Coronary artery (tissue), 2 donors: ENCODE measurements at regions not wholly inside any gene's neighbourhood (a gene's known extent, or its start where the extent isn't known, plus 50 kb on each side); places are given as distances from the start of the nearest gene placed in this dataset.
A peak's percentile ranks its signal among the peaks of the same experiment; 100 is the strongest.

Experiments used
- DNase-seq: peaks from one replicate; pipeline ENCODE4 v3.0.0-alpha.2; 2017; ENCODE audit warnings: low spot score
- H3K27ac ChIP-seq, 2 donors: fragments of 200-600 bp; sonication (generic); one replicate each; pipeline ENCODE4 v1.5.1; 2016 to 2019
- H3K4me3 ChIP-seq: fragments of 200-600 bp; sonication (generic); 2 replicates; pipeline ENCODE4 v1.5.1; 2016; ENCODE audit warnings: mild to moderate bottlenecking, moderate library complexity
- TF ChIP-seq, protein P1 (sequence below): fragments of 200-600 bp; sonication (generic); IDR thresholded peaks from one replicate; pipeline ENCODE4 v1.5.1; 2019; ENCODE audit warnings: antibody characterized with exemption

DNA sequence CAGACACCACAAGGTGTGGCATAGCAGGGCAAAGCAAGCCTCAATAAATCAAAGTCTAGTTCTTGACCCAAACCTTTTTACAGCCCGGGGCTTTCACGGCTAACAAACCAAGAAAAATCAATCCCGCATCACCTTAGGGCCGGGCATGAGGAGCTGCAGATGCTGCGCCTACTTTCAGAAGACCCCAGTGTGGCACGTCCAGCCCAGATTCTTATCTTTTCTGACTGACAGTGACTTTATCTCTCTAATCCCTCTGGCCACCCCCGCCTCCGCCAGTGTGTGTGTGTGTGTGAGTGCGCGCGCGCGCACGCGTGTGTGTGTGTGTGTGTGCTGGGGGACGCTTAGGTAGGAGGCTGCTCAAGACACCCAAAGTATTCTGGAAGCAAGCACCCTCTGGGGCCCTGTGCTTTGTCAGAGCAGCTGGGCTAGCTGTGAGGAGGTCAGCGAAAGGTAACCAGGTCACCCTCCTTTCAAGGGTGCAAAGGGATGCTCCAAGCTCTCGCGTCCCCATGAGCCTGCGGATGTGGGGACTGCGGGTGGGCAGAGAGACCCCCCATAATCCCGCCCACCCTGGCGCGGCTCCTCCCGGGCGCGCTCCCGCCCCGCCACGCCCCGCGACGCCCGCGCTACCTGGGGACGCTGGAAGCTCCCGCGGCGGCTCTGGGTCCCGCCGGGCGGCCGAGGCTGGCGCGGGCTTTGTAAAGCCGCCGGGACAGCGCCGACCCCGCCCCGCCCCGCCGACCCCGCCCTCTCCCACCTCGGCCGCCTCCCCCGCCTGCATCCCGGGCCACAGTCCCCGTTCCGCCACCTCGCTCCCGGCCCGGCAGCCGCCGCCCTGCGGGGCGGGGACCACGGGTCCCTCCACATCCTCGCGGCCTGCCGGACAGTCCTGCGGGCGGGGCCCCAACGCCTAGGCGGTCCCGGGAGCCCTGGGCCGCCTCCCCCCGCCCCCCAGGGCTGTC is 57.1 kb upstream of the RHOBTB1 start:
- H3K27ac ChIP-seq = no peak overlapping the region
- no peak for DNase-seq
- TF ChIP-seq, protein P1, sequence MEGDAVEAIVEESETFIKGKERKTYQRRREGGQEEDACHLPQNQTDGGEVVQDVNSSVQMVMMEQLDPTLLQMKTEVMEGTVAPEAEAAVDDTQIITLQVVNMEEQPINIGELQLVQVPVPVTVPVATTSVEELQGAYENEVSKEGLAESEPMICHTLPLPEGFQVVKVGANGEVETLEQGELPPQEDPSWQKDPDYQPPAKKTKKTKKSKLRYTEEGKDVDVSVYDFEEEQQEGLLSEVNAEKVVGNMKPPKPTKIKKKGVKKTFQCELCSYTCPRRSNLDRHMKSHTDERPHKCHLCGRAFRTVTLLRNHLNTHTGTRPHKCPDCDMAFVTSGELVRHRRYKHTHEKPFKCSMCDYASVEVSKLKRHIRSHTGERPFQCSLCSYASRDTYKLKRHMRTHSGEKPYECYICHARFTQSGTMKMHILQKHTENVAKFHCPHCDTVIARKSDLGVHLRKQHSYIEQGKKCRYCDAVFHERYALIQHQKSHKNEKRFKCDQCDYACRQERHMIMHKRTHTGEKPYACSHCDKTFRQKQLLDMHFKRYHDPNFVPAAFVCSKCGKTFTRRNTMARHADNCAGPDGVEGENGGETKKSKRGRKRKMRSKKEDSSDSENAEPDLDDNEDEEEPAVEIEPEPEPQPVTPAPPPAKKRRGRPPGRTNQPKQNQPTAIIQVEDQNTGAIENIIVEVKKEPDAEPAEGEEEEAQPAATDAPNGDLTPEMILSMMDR = no peak
- H3K4me3 ChIP-seq = peak overlapping the region; percentile 77

DNA sequence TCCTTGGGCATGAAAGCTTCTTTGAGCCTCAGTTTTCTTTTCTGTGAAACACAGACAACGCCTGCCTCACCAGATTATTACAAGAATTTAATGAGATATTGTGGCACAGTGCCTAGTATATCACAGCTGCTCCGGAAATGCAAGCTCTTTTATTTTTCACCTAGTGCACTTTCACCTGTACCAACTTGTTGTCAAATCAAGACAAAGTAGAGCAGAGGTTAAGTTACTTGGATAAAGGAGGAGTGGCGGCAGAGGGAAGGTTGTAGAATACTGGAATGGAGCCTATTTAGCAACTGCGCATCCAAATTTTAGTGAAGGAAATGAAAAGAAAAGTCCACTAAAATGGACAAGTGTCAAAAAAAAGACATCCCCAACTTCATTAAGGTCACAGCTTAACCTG is 54.9 kb upstream of the RHOBTB1 start:
- TF ChIP-seq, protein P1 = no peak
- Histone ChIP-seq H3K27ac (no peak overlapping the region), H3K4me3 (no peak overlapping the region)
- no peak for DNase-seq

DNA sequence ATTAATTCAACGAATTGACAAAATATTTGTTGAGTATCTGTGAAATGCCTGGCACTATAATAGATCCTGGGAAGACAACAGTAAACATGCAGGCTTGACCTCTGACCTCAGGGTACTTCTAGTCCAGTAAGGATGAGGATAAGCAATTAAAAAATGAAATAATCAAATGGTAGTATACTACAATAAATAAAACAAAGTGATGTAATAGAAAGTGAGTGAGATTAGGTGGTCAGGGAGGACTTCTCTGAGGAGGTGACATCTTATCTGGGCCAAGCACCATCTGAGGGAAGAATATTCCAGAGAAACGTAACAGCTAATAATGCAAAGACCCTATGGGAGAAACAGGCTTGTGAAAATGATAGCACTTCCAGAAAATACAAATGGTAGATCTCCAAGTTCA is 50.1 kb upstream of the RHOBTB1 start:
- no peak for DNase-seq
- H3K27ac ChIP-seq = no peak overlapping the region
- no peak overlapping the region for H3K4me3 ChIP-seq
- TF ChIP-seq, protein P1 = no peak
